Vagina (tissue), 2 donors: ENCODE measurements at regions not wholly inside any gene's neighbourhood (a gene's known extent, or its start where the extent isn't known, plus 50 kb on each side); places are given as distances from the start of the nearest gene placed in this dataset.

ENCODE experiments used
- POLR2A ChIP-seq, 2 donors: fragments of 450-650 bp; IDR thresholded peaks; one replicate each; pipeline ENCODE4 v1.6.1; 2017; ENCODE audit warnings: antibody characterized with exemption in 2 of 2, mild to moderate bottlenecking in 2 of 2, moderate library complexity in 2 of 2
- POLR2AphosphoS5 ChIP-seq, 2 donors: sonication (generic); formaldehyde crosslinking; IDR thresholded peaks; one replicate each; pipeline ENCODE4 v1.9.0; 2017; ENCODE audit warnings: antibody characterized with exemption in 2 of 2, mild to moderate bottlenecking in 2 of 2, low read depth in 1 of 2; ENCODE audit not compliant: insufficient read depth in 1 of 2
- TF ChIP-seq, protein P1 (sequence below), 3 experiments: fragments of 450-650 bp in 2 of 3; fragments of 200-600 bp in 1 of 3; sonication (generic) in 1 of 3; IDR thresholded peaks; one replicate each; pipeline ENCODE4 v1.5.1; 2017 to 2019; ENCODE audit warnings: antibody characterized with exemption in 3 of 3, mild to moderate bottlenecking in 2 of 3, moderate library complexity in 2 of 3

DNA sequence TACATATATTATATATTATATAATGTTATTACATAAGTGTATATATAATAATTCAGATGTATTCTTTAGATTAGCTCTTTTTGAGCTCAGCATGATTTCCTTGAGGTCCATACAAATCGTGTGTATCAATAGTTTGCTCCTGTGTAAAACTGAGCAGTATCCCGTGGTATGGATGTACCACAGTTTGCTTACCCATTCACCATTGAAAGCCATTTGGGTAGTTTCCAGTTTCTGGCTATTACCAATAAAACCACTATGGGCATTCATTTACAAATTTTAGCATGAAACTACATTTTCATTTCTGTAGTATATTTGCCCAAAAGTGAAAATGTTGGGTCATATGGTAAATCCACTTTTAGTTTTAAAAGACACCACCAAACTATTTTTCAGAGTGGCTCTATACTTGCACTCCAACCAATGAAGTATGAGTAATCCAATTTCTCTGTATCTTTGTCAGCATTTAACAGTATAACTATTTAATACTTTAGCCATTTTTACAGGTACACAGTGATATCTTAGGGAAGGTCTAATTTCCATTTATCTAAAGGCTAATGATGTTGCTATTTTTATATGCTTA, 1361.4 kb upstream of the GBE1 start:
- TF ChIP-seq, protein P1, sequence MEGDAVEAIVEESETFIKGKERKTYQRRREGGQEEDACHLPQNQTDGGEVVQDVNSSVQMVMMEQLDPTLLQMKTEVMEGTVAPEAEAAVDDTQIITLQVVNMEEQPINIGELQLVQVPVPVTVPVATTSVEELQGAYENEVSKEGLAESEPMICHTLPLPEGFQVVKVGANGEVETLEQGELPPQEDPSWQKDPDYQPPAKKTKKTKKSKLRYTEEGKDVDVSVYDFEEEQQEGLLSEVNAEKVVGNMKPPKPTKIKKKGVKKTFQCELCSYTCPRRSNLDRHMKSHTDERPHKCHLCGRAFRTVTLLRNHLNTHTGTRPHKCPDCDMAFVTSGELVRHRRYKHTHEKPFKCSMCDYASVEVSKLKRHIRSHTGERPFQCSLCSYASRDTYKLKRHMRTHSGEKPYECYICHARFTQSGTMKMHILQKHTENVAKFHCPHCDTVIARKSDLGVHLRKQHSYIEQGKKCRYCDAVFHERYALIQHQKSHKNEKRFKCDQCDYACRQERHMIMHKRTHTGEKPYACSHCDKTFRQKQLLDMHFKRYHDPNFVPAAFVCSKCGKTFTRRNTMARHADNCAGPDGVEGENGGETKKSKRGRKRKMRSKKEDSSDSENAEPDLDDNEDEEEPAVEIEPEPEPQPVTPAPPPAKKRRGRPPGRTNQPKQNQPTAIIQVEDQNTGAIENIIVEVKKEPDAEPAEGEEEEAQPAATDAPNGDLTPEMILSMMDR (IDR thresholded peaks at IDR 0.05) = no peak
- TF ChIP-seq POLR2A (IDR thresholded peaks at IDR 0.05) (no peak), POLR2AphosphoS5 (IDR thresholded peaks at IDR 0.05; ENCODE audit: insufficient read depth in 1 of 2, low read depth in 1 of 2) (no peak)
